ENCODE measurements at regions not wholly inside any gene's neighbourhood (a gene's known extent, or its start where the extent isn't known, plus 50 kb on each side); places are given as distances from the start of the nearest gene placed in this dataset.

DNA sequence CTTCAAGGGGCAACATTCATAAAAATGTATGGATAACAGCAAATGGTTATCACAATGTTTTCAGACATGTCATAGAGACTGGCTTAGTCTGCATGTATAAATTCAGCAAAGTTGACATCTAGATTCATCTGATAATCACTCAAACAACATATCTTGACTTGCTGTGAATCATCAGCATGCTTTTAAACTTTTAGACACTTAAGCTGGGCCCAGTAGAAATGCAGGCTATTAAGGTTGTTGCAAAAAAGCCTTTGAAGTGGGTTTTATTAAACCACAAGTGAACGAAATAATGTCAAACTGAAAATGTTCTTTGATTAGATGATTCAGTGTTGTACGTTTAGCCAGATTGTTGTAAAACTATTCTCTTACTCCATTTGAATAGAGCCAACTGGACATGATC lies 759.6 kb downstream of the NXPH1 start:
- ChIA-PET POLR2A (no interaction called here), CTCF (no interaction called here), RAD21 (ENCODE audit: low non-redundant PET in 1 of 2, low total read pairs in 2 of 2, uncharacterized antibody in 2 of 2, unreplicated experiment in 2 of 2) (no interaction called here)
- no peaks in the 10 kb centered on the region for H3K79me2 ChIP-seq (ENCODE audit: insufficient read depth, low read length)
- no peaks in the 10 kb centered on the region for H3K27me3 ChIP-seq (ENCODE audit: insufficient read depth, low read length)
- H3K9me2 ChIP-seq (ENCODE audit: insufficient read depth) = no peaks in the 10 kb centered on the region
- peaks cover 0 to 6% of the 10 kb centered on the region in 2 experiments; a peak in 3 of 4 replicates for H3K9me3 ChIP-seq (ENCODE audit: control insufficient read depth in 1 of 2, insufficient read depth in 1 of 2, low read depth in 1 of 2, low read length in 2 of 2)
- peak; percentile 66 for TF ChIP-seq TCF7L2 (IDR thresholded peaks at IDR 0.05; ENCODE audit: borderline replicate concordance, extremely low read depth, insufficient read depth, insufficient read length)
- TF ChIP-seq SIN3A (IDR thresholded peaks at IDR 0.05; ENCODE audit: low read depth) = no peak
- H3K27ac ChIP-seq (ENCODE audit: low read depth, low read length) = no peak overlapping the region
- no peaks in the 10 kb centered on the region for H4K20me1 ChIP-seq (ENCODE audit: insufficient read depth)
- no peak overlapping the region for H2AFZ ChIP-seq (ENCODE audit: low read depth, low read length, poor library complexity, severe bottlenecking)
- H3K36me3 ChIP-seq (ENCODE audit: control insufficient read depth in 1 of 2, insufficient read depth in 2 of 2, low read length in 2 of 2) = no peaks in the 10 kb centered on the region
- no TSS peak for BruUV-seq (replicated peaks)
- no peak overlapping the region for H3K4me2 ChIP-seq (ENCODE audit: low read length)
- ATAC-seq (no peak), DNase-seq (ENCODE audit: low read depth, low spot score) (peak; percentile 1)
- intact Hi-C loops (cut with micrococcal nuclease) = no loop called here
- no peak overlapping the region for H3K4me3 ChIP-seq (replicated peaks in 1 of 2; ENCODE audit: low read depth in 1 of 2, low read length in 2 of 2)
- H3K4me1 ChIP-seq (ENCODE audit: control insufficient read depth in 1 of 2, insufficient read depth in 2 of 2, low read length in 2 of 2) = no peaks in the 10 kb centered on the region
- H3K9ac ChIP-seq (ENCODE audit: low read length) = no peak overlapping the region

DNA sequence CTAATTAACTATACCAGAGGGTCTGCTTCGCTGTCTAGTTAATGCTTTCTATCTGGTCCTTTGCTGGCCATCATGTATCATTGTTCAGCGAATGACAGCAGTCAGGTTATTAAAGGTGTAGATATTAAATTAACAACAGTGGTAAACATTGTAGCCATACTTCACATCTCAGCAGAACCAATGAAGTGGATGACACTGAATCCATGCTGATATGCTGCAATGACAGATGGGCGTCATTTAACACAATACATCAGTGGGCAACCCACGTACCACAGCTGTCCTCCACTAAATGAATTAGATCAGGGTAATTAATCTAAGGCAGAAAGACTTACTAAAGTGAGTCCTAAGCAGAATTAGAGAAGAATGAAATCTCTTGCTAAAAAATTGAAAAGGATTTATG lies 767.2 kb downstream of the NXPH1 start:
- POLR2A ChIA-PET = no interaction called here
- ATAC-seq = no peak
- RAD21 ChIA-PET (ENCODE audit: low non-redundant PET in 1 of 2, low total read pairs in 2 of 2, uncharacterized antibody in 2 of 2, unreplicated experiment in 2 of 2) = no interaction called here
- TF ChIP-seq CBX3 (IDR thresholded peaks at IDR 0.05; ENCODE audit: low read depth) (no peak), EZH2 (IDR thresholded peaks at IDR 0.05) (no peak), POLR2AphosphoS5 (IDR thresholded peaks at IDR 0.05; ENCODE audit: low read depth, low read length) (no peak), YY1 (IDR thresholded peaks at IDR 0.05; ENCODE audit: extremely low read depth, insufficient replicate concordance, low read depth, low read length) (no peak), EGR1 (IDR thresholded peaks at IDR 0.05; ENCODE audit: low read depth) (no peak), JUND (IDR thresholded peaks at IDR 0.05) (no peak), SRF (IDR thresholded peaks at IDR 0.05; ENCODE audit: low read depth) (no peak), RAD21 (IDR thresholded peaks at IDR 0.05; ENCODE audit: low read depth) (no peak), CEBPB (IDR thresholded peaks at IDR 0.05; ENCODE audit: low read depth) (no peak), SIN3A (IDR thresholded peaks at IDR 0.05; ENCODE audit: low read depth) (no peak)
- TF ChIP-seq, protein P1, sequence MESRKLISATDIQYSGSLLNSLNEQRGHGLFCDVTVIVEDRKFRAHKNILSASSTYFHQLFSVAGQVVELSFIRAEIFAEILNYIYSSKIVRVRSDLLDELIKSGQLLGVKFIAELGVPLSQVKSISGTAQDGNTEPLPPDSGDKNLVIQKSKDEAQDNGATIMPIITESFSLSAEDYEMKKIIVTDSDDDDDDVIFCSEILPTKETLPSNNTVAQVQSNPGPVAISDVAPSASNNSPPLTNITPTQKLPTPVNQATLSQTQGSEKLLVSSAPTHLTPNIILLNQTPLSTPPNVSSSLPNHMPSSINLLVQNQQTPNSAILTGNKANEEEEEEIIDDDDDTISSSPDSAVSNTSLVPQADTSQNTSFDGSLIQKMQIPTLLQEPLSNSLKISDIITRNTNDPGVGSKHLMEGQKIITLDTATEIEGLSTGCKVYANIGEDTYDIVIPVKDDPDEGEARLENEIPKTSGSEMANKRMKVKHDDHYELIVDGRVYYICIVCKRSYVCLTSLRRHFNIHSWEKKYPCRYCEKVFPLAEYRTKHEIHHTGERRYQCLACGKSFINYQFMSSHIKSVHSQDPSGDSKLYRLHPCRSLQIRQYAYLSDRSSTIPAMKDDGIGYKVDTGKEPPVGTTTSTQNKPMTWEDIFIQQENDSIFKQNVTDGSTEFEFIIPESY (IDR thresholded peaks at IDR 0.05; ENCODE audit: extremely low read depth, insufficient replicate concordance, low read length) = no peak
- TF ChIP-seq, protein P2, sequence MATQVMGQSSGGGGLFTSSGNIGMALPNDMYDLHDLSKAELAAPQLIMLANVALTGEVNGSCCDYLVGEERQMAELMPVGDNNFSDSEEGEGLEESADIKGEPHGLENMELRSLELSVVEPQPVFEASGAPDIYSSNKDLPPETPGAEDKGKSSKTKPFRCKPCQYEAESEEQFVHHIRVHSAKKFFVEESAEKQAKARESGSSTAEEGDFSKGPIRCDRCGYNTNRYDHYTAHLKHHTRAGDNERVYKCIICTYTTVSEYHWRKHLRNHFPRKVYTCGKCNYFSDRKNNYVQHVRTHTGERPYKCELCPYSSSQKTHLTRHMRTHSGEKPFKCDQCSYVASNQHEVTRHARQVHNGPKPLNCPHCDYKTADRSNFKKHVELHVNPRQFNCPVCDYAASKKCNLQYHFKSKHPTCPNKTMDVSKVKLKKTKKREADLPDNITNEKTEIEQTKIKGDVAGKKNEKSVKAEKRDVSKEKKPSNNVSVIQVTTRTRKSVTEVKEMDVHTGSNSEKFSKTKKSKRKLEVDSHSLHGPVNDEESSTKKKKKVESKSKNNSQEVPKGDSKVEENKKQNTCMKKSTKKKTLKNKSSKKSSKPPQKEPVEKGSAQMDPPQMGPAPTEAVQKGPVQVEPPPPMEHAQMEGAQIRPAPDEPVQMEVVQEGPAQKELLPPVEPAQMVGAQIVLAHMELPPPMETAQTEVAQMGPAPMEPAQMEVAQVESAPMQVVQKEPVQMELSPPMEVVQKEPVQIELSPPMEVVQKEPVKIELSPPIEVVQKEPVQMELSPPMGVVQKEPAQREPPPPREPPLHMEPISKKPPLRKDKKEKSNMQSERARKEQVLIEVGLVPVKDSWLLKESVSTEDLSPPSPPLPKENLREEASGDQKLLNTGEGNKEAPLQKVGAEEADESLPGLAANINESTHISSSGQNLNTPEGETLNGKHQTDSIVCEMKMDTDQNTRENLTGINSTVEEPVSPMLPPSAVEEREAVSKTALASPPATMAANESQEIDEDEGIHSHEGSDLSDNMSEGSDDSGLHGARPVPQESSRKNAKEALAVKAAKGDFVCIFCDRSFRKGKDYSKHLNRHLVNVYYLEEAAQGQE (IDR thresholded peaks at IDR 0.05; ENCODE audit: low read depth) = no peak
- TF ChIP-seq, protein P3, sequence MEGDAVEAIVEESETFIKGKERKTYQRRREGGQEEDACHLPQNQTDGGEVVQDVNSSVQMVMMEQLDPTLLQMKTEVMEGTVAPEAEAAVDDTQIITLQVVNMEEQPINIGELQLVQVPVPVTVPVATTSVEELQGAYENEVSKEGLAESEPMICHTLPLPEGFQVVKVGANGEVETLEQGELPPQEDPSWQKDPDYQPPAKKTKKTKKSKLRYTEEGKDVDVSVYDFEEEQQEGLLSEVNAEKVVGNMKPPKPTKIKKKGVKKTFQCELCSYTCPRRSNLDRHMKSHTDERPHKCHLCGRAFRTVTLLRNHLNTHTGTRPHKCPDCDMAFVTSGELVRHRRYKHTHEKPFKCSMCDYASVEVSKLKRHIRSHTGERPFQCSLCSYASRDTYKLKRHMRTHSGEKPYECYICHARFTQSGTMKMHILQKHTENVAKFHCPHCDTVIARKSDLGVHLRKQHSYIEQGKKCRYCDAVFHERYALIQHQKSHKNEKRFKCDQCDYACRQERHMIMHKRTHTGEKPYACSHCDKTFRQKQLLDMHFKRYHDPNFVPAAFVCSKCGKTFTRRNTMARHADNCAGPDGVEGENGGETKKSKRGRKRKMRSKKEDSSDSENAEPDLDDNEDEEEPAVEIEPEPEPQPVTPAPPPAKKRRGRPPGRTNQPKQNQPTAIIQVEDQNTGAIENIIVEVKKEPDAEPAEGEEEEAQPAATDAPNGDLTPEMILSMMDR (IDR thresholded peaks at IDR 0.05 in 2 of 3, conservative IDR thresholded peaks at IDR 0.05 in 1 of 3; ENCODE audit: borderline replicate concordance in 1 of 3, insufficient read depth in 1 of 3, low read depth in 2 of 3, low read length in 2 of 3) = no peak

More for the DNA sequence above, 767.2 kb downstream of the NXPH1 start:
- CTCF ChIA-PET = no interaction called here
- H2AFZ ChIP-seq (ENCODE audit: low read depth, low read length, poor library complexity, severe bottlenecking) = no peak overlapping the region
- H3K4me1 ChIP-seq (ENCODE audit: control insufficient read depth in 1 of 2, insufficient read depth in 2 of 2, low read length in 2 of 2) = no peaks in the 10 kb centered on the region
- no peaks in the 10 kb centered on the region for H3K79me2 ChIP-seq (ENCODE audit: insufficient read depth, low read length)
- no peak overlapping the region for H3K4me3 ChIP-seq (replicated peaks in 1 of 2; ENCODE audit: low read depth in 1 of 2, low read length in 2 of 2)
- DNase-seq (ENCODE audit: low read depth, low spot score) = no peak
- intact Hi-C loops (cut with micrococcal nuclease) = no loop called here
- no peaks in the 10 kb centered on the region for H3K27me3 ChIP-seq (ENCODE audit: insufficient read depth, low read length)
- no peaks in the 10 kb centered on the region for H3K36me3 ChIP-seq (ENCODE audit: control insufficient read depth in 1 of 2, insufficient read depth in 2 of 2, low read length in 2 of 2)
- no peak overlapping the region for H3K9ac ChIP-seq (ENCODE audit: low read length)
- no peaks in the 10 kb centered on the region for H3K9me2 ChIP-seq (ENCODE audit: insufficient read depth)
- H4K20me1 ChIP-seq (ENCODE audit: insufficient read depth) = no peaks in the 10 kb centered on the region
- no peak overlapping the region for H3K27ac ChIP-seq (ENCODE audit: low read depth, low read length)
- BruUV-seq (replicated peaks) = no TSS peak
- H3K4me2 ChIP-seq (ENCODE audit: low read length) = no peak overlapping the region
- H3K9me3 ChIP-seq (ENCODE audit: control insufficient read depth in 1 of 2, insufficient read depth in 1 of 2, low read depth in 1 of 2, low read length in 2 of 2) = peaks cover 0 to 6% of the 10 kb centered on the region in 2 experiments; a peak in 2 of 4 replicates
